H1 (cell line): ENCODE measurements at regions not wholly inside any gene's neighbourhood (a gene's known extent, or its start where the extent isn't known, plus 50 kb on each side); places are given as distances from the start of the nearest gene placed in this dataset.
"Not testable (repeated sequence)": the region's sequence is repeated elsewhere in the genome, so short reads cannot be mapped to it uniquely, and the experiment has no call there.

Source experiments
- CTCF ChIA-PET: fragments of 300-600 bp; sonication (Branson Sonifier 250); formaldehyde crosslinking; loops from one replicate; lab custom pipeline; 2021; ENCODE audit not compliant: partially characterized antibody; lab: Charles Lee
- POLR2A ChIA-PET: fragments of 300-600 bp; sonication (Branson Sonifier 250); formaldehyde crosslinking; loops from one replicate; lab custom pipeline; 2021; ENCODE audit warnings: inconsistent platforms; ENCODE audit not compliant: partially characterized antibody; lab: Charles Lee
- DNase-seq, 2 experiments: peaks; one replicate each; pipeline versions ENCODE4 v3.0.0 to v3.0.0-alpha.2; 2010 to 2022; ENCODE audit warnings: low spot score in 2 of 2, low read depth in 1 of 2, mixed read lengths in 1 of 2
- FAIRE-seq: peaks from 2 replicates; lab custom pipeline; 2011; peaks lifted over from hg19 to GRCh38; lab: Jason Lieb, UNC
- H2AFZ ChIP-seq: 2 replicates; pipeline ENCODE4 v1.8.1; 2012; ENCODE audit warnings: low read length, inconsistent platforms
- H2AK5ac ChIP-seq: 2 replicates; pipeline ENCODE4 v1.6.1; 2013; ENCODE audit warnings: low read depth, low read length
- H2BK120ac ChIP-seq: replicated peaks from 2 replicates; pipeline ENCODE3; 2013; ENCODE audit warnings: low read depth, low read length, inconsistent platforms
- H2BK12ac ChIP-seq: 2 replicates; pipeline ENCODE4 v1.6.1; 2013; ENCODE audit warnings: low read depth, low read length
- H2BK15ac ChIP-seq: 2 replicates; pipeline ENCODE4 v1.6.1; 2013; ENCODE audit warnings: low read length
- H2BK20ac ChIP-seq: 2 replicates; pipeline ENCODE4 v1.6.1; 2013; ENCODE audit warnings: low read length
- H2BK5ac ChIP-seq: 2 replicates; pipeline ENCODE4 v1.6.1; 2013; ENCODE audit warnings: low read depth, low read length
- H3K14ac ChIP-seq: 2 replicates; pipeline ENCODE4 v1.6.1; 2013; ENCODE audit warnings: inconsistent platforms; ENCODE audit not compliant: insufficient read length
- H3K18ac ChIP-seq: 2 replicates; pipeline ENCODE4 v1.6.1; 2013; ENCODE audit warnings: low read length; ENCODE audit errors: extremely low read depth
- H3K23ac ChIP-seq: 2 replicates; pipeline ENCODE4 v1.6.1; 2013; ENCODE audit warnings: inconsistent platforms; ENCODE audit not compliant: insufficient read length
- H3K23me2 ChIP-seq: 2 replicates; pipeline ENCODE4 v1.6.1; 2013; ENCODE audit warnings: low read depth, low read length
- H3K27ac ChIP-seq: 2 replicates; pipeline ENCODE4 v1.6.1; 2011; ENCODE audit warnings: low read depth, low read length, inconsistent platforms
- H3K27me3 ChIP-seq, 4 experiments: replicated peaks in 1 of 4; 1 replicate in 1 of 4; 2 replicates in 3 of 4; pipeline versions ENCODE4 v1.6.1 to v1.8.1; 2011 to 2013; ENCODE audit warnings: low read length in 3 of 4, mild to moderate bottlenecking in 3 of 4, inconsistent platforms in 2 of 4, mixed read lengths in 2 of 4, moderate library complexity in 1 of 4; ENCODE audit not compliant: control insufficient read depth in 3 of 4, insufficient read depth in 3 of 4; ENCODE audit errors: extremely low read depth in 1 of 4
- H3K36me3 ChIP-seq, 4 experiments: 2 replicates each; pipeline versions ENCODE4 v1.6.1 to v1.8.1; 2011 to 2013; ENCODE audit warnings: mild to moderate bottlenecking in 4 of 4, low read length in 3 of 4, moderate library complexity in 2 of 4, control low read depth in 1 of 4, inconsistent platforms in 1 of 4; ENCODE audit not compliant: insufficient read depth in 4 of 4, control insufficient read depth in 2 of 4
- H3K4ac ChIP-seq: replicated peaks from 2 replicates; pipeline ENCODE3; 2013; ENCODE audit warnings: low read length, low read depth, mixed read lengths, inconsistent platforms; ENCODE audit not compliant: insufficient read length
- H3K4me1 ChIP-seq, 4 experiments: replicated peaks in 1 of 4; 1 replicate in 1 of 4; 2 replicates in 3 of 4; pipeline versions ENCODE4 v1.6.1 to v1.8.1; 2011 to 2013; ENCODE audit warnings: low read length in 3 of 4, inconsistent platforms in 2 of 4, mixed read lengths in 1 of 4; ENCODE audit not compliant: insufficient read depth in 4 of 4, control insufficient read depth in 3 of 4
- H3K4me2 ChIP-seq, 2 experiments: 2 replicates each; pipeline versions ENCODE4 v1.6.1 to v1.8.1; 2011 to 2013; ENCODE audit warnings: low read depth in 2 of 2, low read length in 2 of 2, control low read depth in 1 of 2, inconsistent platforms in 1 of 2, mild to moderate bottlenecking in 1 of 2; ENCODE audit not compliant: insufficient read depth in 1 of 2
- H3K4me3 ChIP-seq, 4 experiments: fragments of 200-600, 300-600 bp in 1 of 4; sonication (generic), shearing (Covaris generic), sonication (Bioruptor Twin) in 1 of 4; 2 replicates each; pipeline versions ENCODE4 v1.5.1 to v1.8.1; 2011 to 2016; ENCODE audit warnings: low read length in 4 of 4, low read depth in 3 of 4, control low read depth in 2 of 4, inconsistent platforms in 2 of 4, mild to moderate bottlenecking in 2 of 4, mixed read lengths in 1 of 4, moderate library complexity in 1 of 4; ENCODE audit not compliant: insufficient read depth in 2 of 4; ENCODE audit errors: extremely low read depth in 1 of 4
- H3K56ac ChIP-seq: replicated peaks from 2 replicates; pipeline ENCODE3; 2013; ENCODE audit warnings: low read depth, mild to moderate bottlenecking, mixed read lengths, low read length, inconsistent platforms; ENCODE audit not compliant: insufficient read length
- H3K79me1 ChIP-seq: 2 replicates; pipeline ENCODE4 v1.6.1; 2013; ENCODE audit warnings: low read depth, low read length, control low read depth
- H3K79me2 ChIP-seq, 2 experiments: 2 replicates each; pipeline versions ENCODE4 v1.6.1 to v1.8.1; 2012 to 2013; ENCODE audit warnings: low read length in 2 of 2, mild to moderate bottlenecking in 2 of 2, inconsistent platforms in 1 of 2; ENCODE audit not compliant: insufficient read depth in 2 of 2, control insufficient read depth in 1 of 2
- H3K9ac ChIP-seq, 4 experiments: replicated peaks in 1 of 4; 1 replicate in 1 of 4; 2 replicates in 3 of 4; pipeline versions ENCODE4 v1.6.1 to v1.8.1; 2011 to 2013; ENCODE audit warnings: low read depth in 3 of 4, low read length in 3 of 4, control low read depth in 2 of 4, mild to moderate bottlenecking in 2 of 4, moderate library complexity in 2 of 4, inconsistent platforms in 1 of 4; ENCODE audit errors: extremely low read depth in 1 of 4
- H3K9me3 ChIP-seq, 2 experiments: 2 replicates each; pipeline versions ENCODE4 v1.6.1 to v1.8.1; 2012 to 2013; ENCODE audit warnings: mild to moderate bottlenecking in 2 of 2, moderate library complexity in 2 of 2, control low read depth in 1 of 2, inconsistent platforms in 1 of 2, low read depth in 1 of 2, low read length in 1 of 2, mixed read lengths in 1 of 2; ENCODE audit not compliant: insufficient read depth in 2 of 2
- H4K20me1 ChIP-seq, 2 experiments: replicated peaks in 1 of 2; 2 replicates each; pipeline versions ENCODE3 to v1.8.1; 2011 to 2013; ENCODE audit warnings: inconsistent platforms in 2 of 2, low read length in 2 of 2, mild to moderate bottlenecking in 1 of 2; ENCODE audit not compliant: insufficient read depth in 2 of 2, control insufficient read depth in 1 of 2
- H4K5ac ChIP-seq: 2 replicates; pipeline ENCODE4 v1.6.1; 2013; ENCODE audit warnings: low read length, low read depth, mixed read lengths, inconsistent platforms; ENCODE audit not compliant: insufficient read length
- H4K8ac ChIP-seq: 2 replicates; pipeline ENCODE4 v1.8.0; 2013; ENCODE audit warnings: mild to moderate bottlenecking, moderate library complexity, low read length, inconsistent platforms; ENCODE audit not compliant: insufficient read depth; ENCODE audit errors: extremely low read depth
- H4K91ac ChIP-seq: replicated peaks from 2 replicates; pipeline ENCODE3; 2013; ENCODE audit warnings: low read length, mixed read lengths, inconsistent platforms; ENCODE audit not compliant: insufficient read length
- BCL11A ChIP-seq, 2 experiments: IDR thresholded peaks; one replicate each; pipeline ENCODE4 v1.6.1; 2011; ENCODE audit warnings: low read depth in 2 of 2, low read length in 2 of 2, mild to moderate bottlenecking in 2 of 2
- CBX8 ChIP-seq: fragments of 300-800, 300-1000 bp; sonication (generic); IDR thresholded peaks from 2 replicates; pipeline ENCODE4 v1.7.1; 2016; ENCODE audit warnings: low read depth, low read length, borderline replicate concordance
- CREB1 ChIP-seq: IDR thresholded peaks from 2 replicates; pipeline ENCODE4 v1.6.1; 2012; ENCODE audit warnings: inconsistent platforms
- EZH2 ChIP-seq: fragments of 200-600 bp; sonication (generic); IDR thresholded peaks from 2 replicates; pipeline ENCODE4 v1.7.1; 2012; ENCODE audit warnings: low read depth, mild to moderate bottlenecking, moderate library complexity, low read length, inconsistent platforms; ENCODE audit not compliant: severe bottlenecking
- SIRT6 ChIP-seq: IDR thresholded peaks from one replicate; pipeline ENCODE4 v1.7.1; 2012; ENCODE audit warnings: low read length, inconsistent platforms
- TAF7 ChIP-seq: optimal IDR thresholded peaks from 2 replicates; pipeline ENCODE3; 2011; ENCODE audit warnings: low read depth, mild to moderate bottlenecking, inconsistent platforms, low read length, moderate library complexity, borderline replicate concordance
- WGBS, 2 experiments: shearing (Covaris generic) in 1 of 2; methylation state at CpG; one replicate each; pipeline versions ENCODE4 v1.1.6 to v1.1.7; 2013 to 2015; ENCODE audit warnings: low lambda C conversion rate in 2 of 2, mixed read lengths in 2 of 2, inconsistent platforms in 1 of 2, low coverage in 1 of 2, missing lambda C conversion rate in 1 of 2; ENCODE audit not compliant: insufficient replicate concordance in 2 of 2, insufficient coverage in 1 of 2, insufficient read length in 1 of 2; ENCODE audit errors: extremely low coverage in 1 of 2, missing lambda C conversion rate in 1 of 2; 5-methylcytosine and 5-hydroxymethylcytosine counted together

- no peak for TF ChIP-seq CREB1
- no peak for TF ChIP-seq TAF7
- TF ChIP-seq SIRT6, result no peak
- no peak for TF ChIP-seq EZH2
- no peak for TF ChIP-seq BCL11A (IDR thresholded peaks at IDR 0.05; ENCODE audit: low read depth in 2 of 2, low read length in 2 of 2)
- no peak for TF ChIP-seq CBX8
Observed at GRCh38 chr11:98390391-98390790, 630.4 kb upstream of the CNTN5 start (continued).

DNA sequence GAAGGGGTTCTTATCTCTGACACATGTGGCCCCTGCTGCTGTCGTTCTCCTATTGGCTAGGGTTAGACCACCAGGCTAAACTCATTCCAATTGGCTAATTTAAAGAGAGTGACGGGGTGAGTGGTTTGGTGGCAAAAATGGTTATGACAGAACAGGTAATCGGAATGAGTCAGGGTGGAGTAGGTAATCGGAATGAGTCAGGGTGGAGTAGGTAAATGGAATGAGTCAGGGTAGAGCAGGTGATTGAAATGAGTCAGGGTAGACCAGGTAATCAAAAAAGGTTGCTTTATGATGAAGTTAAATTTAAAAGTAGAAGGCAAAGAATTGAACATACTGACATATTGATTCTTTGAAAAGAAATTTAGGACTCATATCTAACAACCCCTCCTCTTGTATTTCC is 626.2 kb upstream of the CNTN5 start:
- FAIRE-seq, H3K4ac ChIP-seq: not testable (repeated sequence)
- WGBS, 2 experiments, result 92% methylated on average over 4 of the region's 4 CpGs; no CpG with 5 or more reads in 1 of the 2 experiments

More for the DNA sequence above, 626.2 kb upstream of the CNTN5 start:
- H3K4me3 ChIP-seq, H2AFZ ChIP-seq, CTCF ChIA-PET, H4K20me1 ChIP-seq, H3K14ac ChIP-seq, H3K9me3 ChIP-seq, H3K79me2 ChIP-seq, H3K4me1 ChIP-seq, H3K23me2 ChIP-seq, H3K23ac ChIP-seq, H3K79me1 ChIP-seq, H4K5ac ChIP-seq, H3K18ac ChIP-seq, H4K91ac ChIP-seq, DNase-seq, H2BK20ac ChIP-seq, H3K27ac ChIP-seq, H3K27me3 ChIP-seq, H3K4me2 ChIP-seq, H2BK120ac ChIP-seq, H2BK5ac ChIP-seq, H3K36me3 ChIP-seq, H2AK5ac ChIP-seq, H2BK15ac ChIP-seq, H4K8ac ChIP-seq, H2BK12ac ChIP-seq, H3K9ac ChIP-seq, POLR2A ChIA-PET, H3K56ac ChIP-seq: not testable (repeated sequence)
